Smooth muscle cell (in vitro differentiated cells): ENCODE measurements at regions not wholly inside any gene's neighbourhood (a gene's known extent, or its start where the extent isn't known, plus 50 kb on each side); places are given as distances from the start of the nearest gene placed in this dataset.
"Not testable (repeated sequence)": the region's sequence is repeated elsewhere in the genome, so short reads cannot be mapped to it uniquely, and the experiment has no call there.

Experiments
- DNase-seq: peaks from one replicate; lab custom pipeline; 2025; ENCODE audit not compliant: unreplicated experiment; lab: John Stamatoyannopoulos, UW
- H2AFZ ChIP-seq: fragments of 200-600 bp; sonication (generic); 2 replicates; pipeline ENCODE4 v1.6.0; 2016; ENCODE audit warnings: antibody characterized with exemption, low read depth, mild to moderate bottlenecking
- H3F3A ChIP-seq: fragments of 200-600 bp; sonication (generic); 2 replicates; pipeline ENCODE4 v1.6.0; 2017; ENCODE audit warnings: antibody characterized with exemption, low read depth
- H3K27ac ChIP-seq: fragments of 200-600 bp; sonication (generic); 2 replicates; pipeline ENCODE4 v1.5.1; 2016; ENCODE audit warnings: low read depth, mild to moderate bottlenecking
- H3K27me3 ChIP-seq: fragments of 200-600 bp; sonication (generic); 2 replicates; pipeline ENCODE4 v1.6.1; 2016; ENCODE audit warnings: low read depth, mild to moderate bottlenecking
- H3K36me3 ChIP-seq: fragments of 200-600 bp; sonication (generic); 2 replicates; pipeline ENCODE4 v1.5.1; 2016; ENCODE audit warnings: low read depth
- H3K4me1 ChIP-seq: fragments of 200-600 bp; sonication (generic); 2 replicates; pipeline ENCODE4 v1.5.1; 2016; ENCODE audit warnings: low read depth
- H3K4me2 ChIP-seq: fragments of 200-600 bp; sonication (generic); 2 replicates; pipeline ENCODE4 v1.6.0; 2016; ENCODE audit warnings: mild to moderate bottlenecking
- H3K4me3 ChIP-seq: fragments of 200-600 bp; sonication (generic); 2 replicates; pipeline ENCODE4 v1.5.1; 2016; ENCODE audit warnings: mild to moderate bottlenecking
- H3K79me2 ChIP-seq: fragments of 200-600 bp; sonication (generic); 2 replicates; pipeline ENCODE4 v1.6.0; 2016; ENCODE audit warnings: low read depth, mild to moderate bottlenecking
- H3K9ac ChIP-seq: fragments of 200-600 bp; sonication (generic); 2 replicates; pipeline ENCODE4 v1.6.0; 2016; ENCODE audit warnings: low read depth
- H3K9me3 ChIP-seq: fragments of 200-600 bp; sonication (generic); replicated peaks from 2 replicates; pipeline ENCODE4 v1.5.1; 2016; ENCODE audit warnings: low read depth
- H4K20me1 ChIP-seq: fragments of 200-600 bp; sonication (generic); 2 replicates; pipeline ENCODE4 v1.6.0; 2016; ENCODE audit warnings: low read depth
- WGBS: methylation state at CpG from one replicate; pipeline ENCODE4 v1.1.7; 2016; ENCODE audit warnings: low lambda C conversion rate; 5-methylcytosine and 5-hydroxymethylcytosine counted together
- TF ChIP-seq, protein P1 (sequence below): fragments of 200-600 bp; sonication (generic); IDR thresholded peaks from 2 replicates; pipeline ENCODE4 v1.5.1; 2017; ENCODE audit warnings: borderline replicate concordance, mild to moderate bottlenecking, antibody characterized with exemption; ENCODE audit not compliant: insufficient read depth, poor library complexity, severe bottlenecking

GRCh38 chr1:4489486-4489885, 164.9 kb upstream of the AJAP1 start:
- no peak overlapping the region for H3K9ac ChIP-seq
- no peaks in the 10 kb centered on the region for H4K20me1 ChIP-seq
- H3K36me3 ChIP-seq: no peaks in the 10 kb centered on the region
- no peak overlapping the region for H3K4me3 ChIP-seq
- no peaks in the 10 kb centered on the region for H3K27me3 ChIP-seq
- no peak overlapping the region for H3K4me2 ChIP-seq
- no peaks in the 10 kb centered on the region for H3K4me1 ChIP-seq
- H3K9me3 ChIP-seq: no peaks in the 10 kb centered on the region
- TF ChIP-seq, protein P1, sequence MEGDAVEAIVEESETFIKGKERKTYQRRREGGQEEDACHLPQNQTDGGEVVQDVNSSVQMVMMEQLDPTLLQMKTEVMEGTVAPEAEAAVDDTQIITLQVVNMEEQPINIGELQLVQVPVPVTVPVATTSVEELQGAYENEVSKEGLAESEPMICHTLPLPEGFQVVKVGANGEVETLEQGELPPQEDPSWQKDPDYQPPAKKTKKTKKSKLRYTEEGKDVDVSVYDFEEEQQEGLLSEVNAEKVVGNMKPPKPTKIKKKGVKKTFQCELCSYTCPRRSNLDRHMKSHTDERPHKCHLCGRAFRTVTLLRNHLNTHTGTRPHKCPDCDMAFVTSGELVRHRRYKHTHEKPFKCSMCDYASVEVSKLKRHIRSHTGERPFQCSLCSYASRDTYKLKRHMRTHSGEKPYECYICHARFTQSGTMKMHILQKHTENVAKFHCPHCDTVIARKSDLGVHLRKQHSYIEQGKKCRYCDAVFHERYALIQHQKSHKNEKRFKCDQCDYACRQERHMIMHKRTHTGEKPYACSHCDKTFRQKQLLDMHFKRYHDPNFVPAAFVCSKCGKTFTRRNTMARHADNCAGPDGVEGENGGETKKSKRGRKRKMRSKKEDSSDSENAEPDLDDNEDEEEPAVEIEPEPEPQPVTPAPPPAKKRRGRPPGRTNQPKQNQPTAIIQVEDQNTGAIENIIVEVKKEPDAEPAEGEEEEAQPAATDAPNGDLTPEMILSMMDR: no peak
- no peak overlapping the region for H3K27ac ChIP-seq
- DNase-seq: no peak
- H3K79me2 ChIP-seq: no peaks in the 10 kb centered on the region
- H2AFZ ChIP-seq: no peak overlapping the region
- H3F3A ChIP-seq: no peaks in the 10 kb centered on the region
- 87% methylated on average over 7 of the region's 7 CpGs for WGBS

DNA sequence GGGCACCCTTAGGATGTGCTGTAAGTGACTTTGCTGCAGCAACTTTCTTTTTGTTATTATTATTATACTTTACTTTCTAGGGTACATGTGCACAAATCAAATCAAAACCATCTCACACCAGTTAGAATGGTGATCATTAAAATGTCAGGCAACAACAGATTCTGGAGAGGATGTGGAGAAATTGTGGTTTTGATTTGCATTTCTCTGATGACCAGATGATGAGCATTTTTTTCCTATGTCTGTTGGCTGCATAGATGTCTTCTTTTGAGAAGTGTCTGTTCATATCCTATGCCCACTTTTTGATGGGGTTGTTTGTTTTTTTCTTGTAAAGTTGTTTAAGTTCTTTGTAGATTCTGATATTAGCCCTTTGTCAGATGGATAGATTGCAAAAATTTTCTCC, 164.4 kb upstream of the AJAP1 start:
- H4K20me1 ChIP-seq, H3K79me2 ChIP-seq, H3K36me3 ChIP-seq, H3K4me1 ChIP-seq, H3K27me3 ChIP-seq, H2AFZ ChIP-seq, DNase-seq, H3K9ac ChIP-seq, H3F3A ChIP-seq, H3K4me2 ChIP-seq, H3K9me3 ChIP-seq, H3K27ac ChIP-seq, H3K4me3 ChIP-seq: not testable (repeated sequence)

DNA sequence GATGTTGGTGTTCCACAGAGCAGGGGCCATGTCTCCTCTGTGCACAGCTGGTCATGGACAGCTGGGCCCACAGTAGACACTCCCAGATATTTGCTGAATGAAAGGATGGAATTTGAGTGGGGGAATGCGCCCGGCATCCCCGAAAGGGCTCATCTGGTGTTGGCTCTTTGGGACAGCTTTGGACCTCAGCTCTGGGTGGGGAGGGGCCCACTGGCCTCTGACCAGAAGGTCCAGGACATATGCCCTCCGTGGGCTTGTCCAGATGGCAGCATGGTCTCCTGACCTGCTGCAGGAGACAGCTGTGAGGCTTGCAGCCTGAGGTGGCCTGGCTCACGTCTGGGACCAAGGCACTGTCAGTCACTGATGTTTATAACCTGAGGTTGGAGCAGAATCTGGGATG, 160.4 kb upstream of the AJAP1 start:
- no peaks in the 10 kb centered on the region for H3K4me1 ChIP-seq
- H3K9ac ChIP-seq: no peak overlapping the region
- no peak overlapping the region for H3K27ac ChIP-seq
- no peaks in the 10 kb centered on the region for H3K27me3 ChIP-seq
- DNase-seq: no peak
- H3K79me2 ChIP-seq: no peaks in the 10 kb centered on the region
- no peak overlapping the region for H3K4me3 ChIP-seq
- H3K9me3 ChIP-seq: no peaks in the 10 kb centered on the region
- H4K20me1 ChIP-seq: no peaks in the 10 kb centered on the region
- H3F3A ChIP-seq: no peaks in the 10 kb centered on the region
- TF ChIP-seq, protein P1: no peak
- no peak overlapping the region for H2AFZ ChIP-seq
- H3K4me2 ChIP-seq: no peak overlapping the region
- no peaks in the 10 kb centered on the region for H3K36me3 ChIP-seq
- 81% methylated on average over 5 of the region's 5 CpGs for WGBS

- no peak for DNase-seq
- H3F3A ChIP-seq: no peaks in the 10 kb centered on the region
- H3K4me3 ChIP-seq: no peak overlapping the region
- H3K9me3 ChIP-seq: no peaks in the 10 kb centered on the region
- H3K4me1 ChIP-seq: no peaks in the 10 kb centered on the region
- no peaks in the 10 kb centered on the region for H3K36me3 ChIP-seq
- H3K79me2 ChIP-seq: no peaks in the 10 kb centered on the region
- H3K4me2 ChIP-seq: no peak overlapping the region
- H2AFZ ChIP-seq: no peak overlapping the region
- no peaks in the 10 kb centered on the region for H3K27me3 ChIP-seq
- TF ChIP-seq, protein P1: no peak
- H3K9ac ChIP-seq: no peak overlapping the region
- 46% methylated on average over 7 of the region's 7 CpGs for WGBS
- H4K20me1 ChIP-seq: no peaks in the 10 kb centered on the region
- no peak overlapping the region for H3K27ac ChIP-seq
Observed at GRCh38 chr1:4494558-4494957, 159.9 kb upstream of the AJAP1 start.
